SU-DHL-6 (cell line): ENCODE measurements at regions not wholly inside any gene's neighbourhood (a gene's known extent, or its start where the extent isn't known, plus 50 kb on each side); places are given as distances from the start of the nearest gene placed in this dataset.

ENCODE experiments used
- EZH2phosphoT487 ChIP-seq: fragments of 200-600 bp; sonication (generic), shearing (Covaris generic); conservative IDR thresholded peaks from 2 replicates; pipeline ENCODE4 v1.6.1; 2018; ENCODE audit warnings: mild to moderate bottlenecking, antibody characterized with exemption, low read length, moderate library complexity, mixed read lengths
- TF ChIP-seq, protein P1 (sequence below): fragments of 200-600 bp; sonication (generic); IDR thresholded peaks from one replicate; pipeline ENCODE4 v1.5.1; 2017; ENCODE audit warnings: antibody characterized with exemption, mild to moderate bottlenecking, low read length, moderate library complexity; ENCODE audit not compliant: insufficient read depth, poor library complexity, severe bottlenecking

DNA sequence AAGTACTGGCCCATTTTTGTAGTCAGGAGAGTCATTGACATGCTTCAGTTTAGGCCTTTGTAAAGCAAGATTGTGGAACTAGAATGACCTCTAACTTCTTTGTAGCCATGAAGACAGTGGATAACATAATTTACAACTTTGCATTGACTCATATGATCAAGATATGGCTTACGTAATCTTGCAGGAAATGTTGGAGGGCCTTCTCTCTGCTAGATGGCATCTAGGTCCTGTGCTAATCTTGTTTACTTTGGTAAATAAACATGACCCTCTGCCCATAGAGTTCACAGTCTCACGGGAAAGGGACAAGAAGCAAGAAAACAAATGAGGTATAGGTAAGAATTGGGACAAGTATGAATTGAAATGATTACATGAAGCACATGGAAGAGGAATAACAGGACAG lies 355.2 kb upstream of the ARID1B start:
- TF ChIP-seq, protein P1, sequence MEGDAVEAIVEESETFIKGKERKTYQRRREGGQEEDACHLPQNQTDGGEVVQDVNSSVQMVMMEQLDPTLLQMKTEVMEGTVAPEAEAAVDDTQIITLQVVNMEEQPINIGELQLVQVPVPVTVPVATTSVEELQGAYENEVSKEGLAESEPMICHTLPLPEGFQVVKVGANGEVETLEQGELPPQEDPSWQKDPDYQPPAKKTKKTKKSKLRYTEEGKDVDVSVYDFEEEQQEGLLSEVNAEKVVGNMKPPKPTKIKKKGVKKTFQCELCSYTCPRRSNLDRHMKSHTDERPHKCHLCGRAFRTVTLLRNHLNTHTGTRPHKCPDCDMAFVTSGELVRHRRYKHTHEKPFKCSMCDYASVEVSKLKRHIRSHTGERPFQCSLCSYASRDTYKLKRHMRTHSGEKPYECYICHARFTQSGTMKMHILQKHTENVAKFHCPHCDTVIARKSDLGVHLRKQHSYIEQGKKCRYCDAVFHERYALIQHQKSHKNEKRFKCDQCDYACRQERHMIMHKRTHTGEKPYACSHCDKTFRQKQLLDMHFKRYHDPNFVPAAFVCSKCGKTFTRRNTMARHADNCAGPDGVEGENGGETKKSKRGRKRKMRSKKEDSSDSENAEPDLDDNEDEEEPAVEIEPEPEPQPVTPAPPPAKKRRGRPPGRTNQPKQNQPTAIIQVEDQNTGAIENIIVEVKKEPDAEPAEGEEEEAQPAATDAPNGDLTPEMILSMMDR = no peak
- TF ChIP-seq EZH2phosphoT487 = no peak
